ENCODE measurements at regions not wholly inside any gene's neighbourhood (a gene's known extent, or its start where the extent isn't known, plus 50 kb on each side); places are given as distances from the start of the nearest gene placed in this dataset.

DNA sequence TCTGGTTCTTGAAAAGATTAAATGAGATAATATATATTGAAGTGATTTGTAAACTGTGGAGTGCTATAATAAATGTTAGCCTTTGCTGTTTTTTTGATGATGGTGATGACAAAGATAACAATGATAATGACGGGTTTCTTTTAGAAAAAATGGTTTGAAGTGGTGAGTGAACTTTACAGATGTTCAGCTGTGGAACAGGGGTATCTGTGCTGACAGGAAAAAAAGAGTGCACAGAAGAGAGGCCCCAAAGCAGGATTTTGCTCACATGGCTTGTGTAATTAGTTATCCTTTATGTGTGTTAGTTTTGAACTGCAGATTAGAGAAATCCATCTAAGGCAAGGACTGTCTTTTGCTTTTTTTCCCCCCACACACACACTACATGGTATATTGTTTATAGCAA is 119.2 kb downstream of the CYSLTR2 start:
- FAIRE-seq (no peak), ATAC-seq (no peak), DNase-seq (ENCODE audit: extremely low read depth in 1 of 4, low spot score in 3 of 4) (no peak)
- no peaks in the 10 kb centered on the region for H3K36me3 ChIP-seq (ENCODE audit: control insufficient read depth, insufficient read depth, low read length)
- WGBS (ENCODE audit: insufficient coverage, low coverage, missing lambda C conversion rate): 0% methylated on average over 1 of the region's 1 CpG
- H2AFZ ChIP-seq (ENCODE audit: low read depth, low read length): no peak overlapping the region
- ChIA-PET POLR2A (no interaction called here), CTCF (ENCODE audit: low intra/inter-chr PET ratio) (no interaction called here)
- intact Hi-C loops (cut with micrococcal nuclease) (no loop called here), in situ Hi-C loops (cut with MboI) (loop anchor here (5.0 to 25.0 kb wide), 2 partner anchors 176 to 436 kb away; no protein-coding TSS in a partner anchor)
- H3K4me2 ChIP-seq (ENCODE audit: insufficient read depth, low read length): no peak overlapping the region
- no peaks in the 10 kb centered on the region for H3K9me3 ChIP-seq (replicated peaks; ENCODE audit: control insufficient read depth, insufficient read depth, low read depth, low read length)
- H3K9ac ChIP-seq (ENCODE audit: insufficient read depth in 1 of 2, low read depth in 2 of 2, low read length in 2 of 2): no peak overlapping the region
- TF ChIP-seq TRIM28 (IDR thresholded peaks at IDR 0.05) (no peak), KLF13 (tag; IDR thresholded peaks at IDR 0.05; ENCODE audit: borderline replicate concordance, low read depth) (no peak), NFATC3 (IDR thresholded peaks at IDR 0.05) (no peak), SMARCC2 (IDR thresholded peaks at IDR 0.05; ENCODE audit: low read depth) (no peak), GATAD2A (IDR thresholded peaks at IDR 0.05) (no peak), ZNF79 (CRISPR knock-in tag; IDR thresholded peaks at IDR 0.05; ENCODE audit: low read depth) (no peak), ZNF830 (CRISPR knock-in tag; IDR thresholded peaks at IDR 0.05) (no peak), ERF (CRISPR knock-in tag; IDR thresholded peaks at IDR 0.05) (no peak), TCF3 (CRISPR knock-in tag; IDR thresholded peaks at IDR 0.05) (no peak), MXI1 (IDR thresholded peaks at IDR 0.05; ENCODE audit: low read depth, low read length) (no peak), ARHGAP35 (IDR thresholded peaks at IDR 0.05; ENCODE audit: partially characterized antibody) (no peak), SP1 (CRISPR knock-in tag; IDR thresholded peaks at IDR 0.05) (no peak), NCOA1 (IDR thresholded peaks at IDR 0.05; ENCODE audit: low read depth) (no peak), ZNF121 (CRISPR knock-in tag; conservative IDR thresholded peaks at IDR 0.05) (no peak), ARNT (IDR thresholded peaks at IDR 0.05) (no peak), TAF1 (IDR thresholded peaks at IDR 0.05; ENCODE audit: control insufficient read depth, extremely low read depth, insufficient read depth, low read length, severe bottlenecking) (no peak)
- TF ChIP-seq, protein P1, sequence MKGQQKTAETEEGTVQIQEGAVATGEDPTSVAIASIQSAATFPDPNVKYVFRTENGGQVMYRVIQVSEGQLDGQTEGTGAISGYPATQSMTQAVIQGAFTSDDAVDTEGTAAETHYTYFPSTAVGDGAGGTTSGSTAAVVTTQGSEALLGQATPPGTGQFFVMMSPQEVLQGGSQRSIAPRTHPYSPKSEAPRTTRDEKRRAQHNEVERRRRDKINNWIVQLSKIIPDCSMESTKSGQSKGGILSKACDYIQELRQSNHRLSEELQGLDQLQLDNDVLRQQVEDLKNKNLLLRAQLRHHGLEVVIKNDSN (CRISPR knock-in tag; IDR thresholded peaks at IDR 0.05): no peak
- H3K27me3 ChIP-seq (ENCODE audit: control insufficient read depth in 2 of 2, insufficient read depth in 2 of 2, low read length in 2 of 2): 0 out of 5 replicates have a peak, but pooled peaks cover 0 to 5% of the 10 kb centered on the region in 2 experiments
- H3K4me1 ChIP-seq (replicated peaks in 1 of 2; ENCODE audit: control insufficient read depth in 2 of 2, insufficient read depth in 2 of 2, low read length in 2 of 2): no peaks in the 10 kb centered on the region
- H4K20me1 ChIP-seq (replicated peaks; ENCODE audit: control insufficient read depth, insufficient read depth, low read length): no peaks in the 10 kb centered on the region
- H3K79me2 ChIP-seq (ENCODE audit: control insufficient read depth, insufficient read depth, low read length): no peaks in the 10 kb centered on the region
- no peak overlapping the region for H3K27ac ChIP-seq (ENCODE audit: extremely low read depth, low read depth, low read length)
- no peak overlapping the region for H3K4me3 ChIP-seq
- no peaks in the 10 kb centered on the region for H3K9me1 ChIP-seq (ENCODE audit: control insufficient read depth, insufficient read depth, low read length)
- BruUV-seq (replicated peaks): no TSS peak

All from K562 (cell line).